GM12878 (cell line): ENCODE measurements at regions not wholly inside any gene's neighbourhood (a gene's known extent, or its start where the extent isn't known, plus 50 kb on each side); places are given as distances from the start of the nearest gene placed in this dataset.
A peak's percentile ranks its signal among the peaks of the same experiment; 100 is the strongest.

Experiments
- CEBPB ChIP-seq, 2 experiments: fragments of 150-350 bp in 1 of 2; IDR thresholded peaks; 2 replicates each; pipeline ENCODE4 v1.6.1; 2012 to 2014; ENCODE audit warnings: low read depth in 2 of 2, low read length in 2 of 2, borderline replicate concordance in 1 of 2, inconsistent platforms in 1 of 2
- DPF2 ChIP-seq: fragments of 450-650 bp; IDR thresholded peaks from 2 replicates; pipeline ENCODE4 v1.6.1; 2017; ENCODE audit warnings: mild to moderate bottlenecking
- FOS ChIP-seq: IDR thresholded peaks from 3 replicates; pipeline ENCODE4 v1.6.1; 2011; ENCODE audit warnings: borderline replicate concordance; ENCODE audit not compliant: insufficient read length; ENCODE audit errors: extremely low read depth
- FOXM1 ChIP-seq: IDR thresholded peaks from 2 replicates; pipeline ENCODE4 v1.6.1; 2012; ENCODE audit warnings: low read depth, mild to moderate bottlenecking, inconsistent platforms, low read length, moderate library complexity
- KLF5 ChIP-seq: fragments of 450-650 bp; IDR thresholded peaks from 2 replicates; pipeline ENCODE4 v1.6.1; 2014; ENCODE audit warnings: mild to moderate bottlenecking; ENCODE audit not compliant: partially characterized antibody
- LARP7 ChIP-seq: fragments of 450-650 bp; IDR thresholded peaks from 2 replicates; pipeline ENCODE4 v1.6.1; 2017; ENCODE audit warnings: mild to moderate bottlenecking
- MEF2A ChIP-seq: IDR thresholded peaks from 2 replicates; pipeline ENCODE4 v1.6.1; 2011; ENCODE audit warnings: low read depth, mild to moderate bottlenecking, low read length, moderate library complexity; ENCODE audit not compliant: insufficient read depth
- NFYA ChIP-seq: IDR thresholded peaks from 2 replicates; pipeline ENCODE4 v1.6.1; 2011; ENCODE audit warnings: low read depth, mild to moderate bottlenecking, low read length, improper control_type of control experiment, borderline replicate concordance
- POU2F2 ChIP-seq: IDR thresholded peaks from 3 replicates; pipeline ENCODE4 v1.6.1; 2011; ENCODE audit warnings: low read depth, mild to moderate bottlenecking, low read length, borderline replicate concordance
- RAD21 ChIP-seq: IDR thresholded peaks from 2 replicates; pipeline ENCODE4 v1.6.1; 2011; ENCODE audit warnings: mild to moderate bottlenecking, low read depth, low read length, moderate library complexity; ENCODE audit not compliant: insufficient read depth
- RFX5 ChIP-seq: IDR thresholded peaks from 2 replicates; pipeline ENCODE4 v1.6.1; 2011; ENCODE audit warnings: low read depth, low read length, improper control_type of control experiment
- SREBF2 ChIP-seq: IDR thresholded peaks from 2 replicates; pipeline ENCODE4 v1.6.1; 2012; ENCODE audit warnings: mild to moderate bottlenecking, low read length
- SUZ12 ChIP-seq: fragments of 200-600 bp; sonication (generic); IDR thresholded peaks from one replicate; pipeline ENCODE4 v1.6.1; 2018; ENCODE audit warnings: antibody characterized with exemption, mild to moderate bottlenecking; ENCODE audit not compliant: unreplicated experiment
- TCF12 ChIP-seq: IDR thresholded peaks from 2 replicates; pipeline ENCODE4 v1.6.1; 2011; ENCODE audit warnings: low read depth, mild to moderate bottlenecking, low read length
- WRNIP1 ChIP-seq: IDR thresholded peaks from 2 replicates; pipeline ENCODE4 v1.6.1; 2011; ENCODE audit warnings: low read depth, low read length, improper control_type of control experiment, borderline replicate concordance
- YY1 ChIP-seq: IDR thresholded peaks from 2 replicates; pipeline ENCODE4 v1.6.1; 2011; ENCODE audit warnings: low read depth, mild to moderate bottlenecking, low read length
- ZNF622 ChIP-seq: fragments of 450-650 bp; IDR thresholded peaks from 2 replicates; pipeline ENCODE4 v1.6.1; 2017; ENCODE audit warnings: mild to moderate bottlenecking, inconsistent platforms
- TF ChIP-seq, protein P1 (sequence below): fragments of 450-650 bp; IDR thresholded peaks from 2 replicates; pipeline ENCODE4 v1.6.1; 2016; ENCODE audit warnings: mild to moderate bottlenecking, moderate library complexity, borderline replicate concordance
- TF ChIP-seq, protein P2 (sequence below): fragments of 450-650 bp; IDR thresholded peaks from 2 replicates; pipeline ENCODE4 v1.6.1; 2017; ENCODE audit warnings: mild to moderate bottlenecking, moderate library complexity
- TF ChIP-seq, protein P3 (sequence below): fragments of 450-650 bp; IDR thresholded peaks from 2 replicates; pipeline ENCODE4 v1.6.1; 2017; ENCODE audit warnings: low read depth, mild to moderate bottlenecking, moderate library complexity
- TF ChIP-seq, protein P4 (sequence below): fragments of 450-650 bp; IDR thresholded peaks from 2 replicates; pipeline ENCODE4 v1.6.1; 2017; ENCODE audit warnings: borderline replicate concordance

DNA sequence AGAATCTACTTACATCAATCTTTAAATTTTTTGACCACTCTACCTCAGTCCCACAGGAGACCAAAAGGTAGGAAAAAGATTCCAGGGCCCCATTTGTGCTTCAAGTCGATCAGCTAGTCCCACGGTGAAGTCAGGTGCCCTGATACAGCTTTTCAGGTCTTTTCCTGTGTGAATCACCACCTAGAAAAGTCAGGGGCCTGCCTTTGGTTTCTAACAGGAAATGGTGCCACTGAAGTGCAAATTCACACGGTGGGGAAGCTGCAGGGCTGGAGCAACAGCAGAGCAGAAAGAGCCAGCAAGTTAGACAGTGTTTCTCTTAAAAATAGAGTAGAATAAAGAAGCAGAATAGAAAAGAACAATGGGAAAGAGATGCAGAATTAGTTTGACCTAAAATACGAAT lies 107.5 kb downstream of the KLF12 start (continued):
- TF ChIP-seq, protein P1, sequence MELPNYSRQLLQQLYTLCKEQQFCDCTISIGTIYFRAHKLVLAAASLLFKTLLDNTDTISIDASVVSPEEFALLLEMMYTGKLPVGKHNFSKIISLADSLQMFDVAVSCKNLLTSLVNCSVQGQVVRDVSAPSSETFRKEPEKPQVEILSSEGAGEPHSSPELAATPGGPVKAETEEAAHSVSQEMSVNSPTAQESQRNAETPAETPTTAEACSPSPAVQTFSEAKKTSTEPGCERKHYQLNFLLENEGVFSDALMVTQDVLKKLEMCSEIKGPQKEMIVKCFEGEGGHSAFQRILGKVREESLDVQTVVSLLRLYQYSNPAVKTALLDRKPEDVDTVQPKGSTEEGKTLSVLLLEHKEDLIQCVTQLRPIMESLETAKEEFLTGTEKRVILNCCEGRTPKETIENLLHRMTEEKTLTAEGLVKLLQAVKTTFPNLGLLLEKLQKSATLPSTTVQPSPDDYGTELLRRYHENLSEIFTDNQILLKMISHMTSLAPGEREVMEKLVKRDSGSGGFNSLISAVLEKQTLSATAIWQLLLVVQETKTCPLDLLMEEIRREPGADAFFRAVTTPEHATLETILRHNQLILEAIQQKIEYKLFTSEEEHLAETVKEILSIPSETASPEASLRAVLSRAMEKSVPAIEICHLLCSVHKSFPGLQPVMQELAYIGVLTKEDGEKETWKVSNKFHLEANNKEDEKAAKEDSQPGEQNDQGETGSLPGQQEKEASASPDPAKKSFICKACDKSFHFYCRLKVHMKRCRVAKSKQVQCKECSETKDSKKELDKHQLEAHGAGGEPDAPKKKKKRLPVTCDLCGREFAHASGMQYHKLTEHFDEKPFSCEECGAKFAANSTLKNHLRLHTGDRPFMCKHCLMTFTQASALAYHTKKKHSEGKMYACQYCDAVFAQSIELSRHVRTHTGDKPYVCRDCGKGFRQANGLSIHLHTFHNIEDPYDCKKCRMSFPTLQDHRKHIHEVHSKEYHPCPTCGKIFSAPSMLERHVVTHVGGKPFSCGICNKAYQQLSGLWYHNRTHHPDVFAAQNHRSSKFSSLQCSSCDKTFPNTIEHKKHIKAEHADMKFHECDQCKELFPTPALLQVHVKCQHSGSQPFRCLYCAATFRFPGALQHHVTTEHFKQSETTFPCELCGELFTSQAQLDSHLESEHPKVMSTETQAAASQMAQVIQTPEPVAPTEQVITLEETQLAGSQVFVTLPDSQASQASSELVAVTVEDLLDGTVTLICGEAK: no peak
- TF ChIP-seq RAD21 (peak; percentile 30; the same call in 1 of the 2 replicates), FOXM1 (peak; percentile 51; the same call in 1 of the 2 replicates), DPF2 (0 out of 2 replicates have a peak, but pooled peaks have one; percentile 38), POU2F2 (no peak; the same call in 2 of the 3 replicates), CEBPB (IDR thresholded peaks at IDR 0.05; ENCODE audit: borderline replicate concordance in 1 of 2, low read depth in 2 of 2, low read length in 2 of 2) (no peak), WRNIP1 (no peak), SUZ12 (no peak), ZNF622 (no peak), MEF2A (peak; percentile 69), KLF5 (no peak), SREBF2 (no peak), LARP7 (no peak), TCF12 (peak; percentile 64; the same call in 1 of the 2 replicates), NFYA (no peak), FOS (no peak), RFX5 (no peak), YY1 (peak; percentile 69)
- TF ChIP-seq, protein P2, sequence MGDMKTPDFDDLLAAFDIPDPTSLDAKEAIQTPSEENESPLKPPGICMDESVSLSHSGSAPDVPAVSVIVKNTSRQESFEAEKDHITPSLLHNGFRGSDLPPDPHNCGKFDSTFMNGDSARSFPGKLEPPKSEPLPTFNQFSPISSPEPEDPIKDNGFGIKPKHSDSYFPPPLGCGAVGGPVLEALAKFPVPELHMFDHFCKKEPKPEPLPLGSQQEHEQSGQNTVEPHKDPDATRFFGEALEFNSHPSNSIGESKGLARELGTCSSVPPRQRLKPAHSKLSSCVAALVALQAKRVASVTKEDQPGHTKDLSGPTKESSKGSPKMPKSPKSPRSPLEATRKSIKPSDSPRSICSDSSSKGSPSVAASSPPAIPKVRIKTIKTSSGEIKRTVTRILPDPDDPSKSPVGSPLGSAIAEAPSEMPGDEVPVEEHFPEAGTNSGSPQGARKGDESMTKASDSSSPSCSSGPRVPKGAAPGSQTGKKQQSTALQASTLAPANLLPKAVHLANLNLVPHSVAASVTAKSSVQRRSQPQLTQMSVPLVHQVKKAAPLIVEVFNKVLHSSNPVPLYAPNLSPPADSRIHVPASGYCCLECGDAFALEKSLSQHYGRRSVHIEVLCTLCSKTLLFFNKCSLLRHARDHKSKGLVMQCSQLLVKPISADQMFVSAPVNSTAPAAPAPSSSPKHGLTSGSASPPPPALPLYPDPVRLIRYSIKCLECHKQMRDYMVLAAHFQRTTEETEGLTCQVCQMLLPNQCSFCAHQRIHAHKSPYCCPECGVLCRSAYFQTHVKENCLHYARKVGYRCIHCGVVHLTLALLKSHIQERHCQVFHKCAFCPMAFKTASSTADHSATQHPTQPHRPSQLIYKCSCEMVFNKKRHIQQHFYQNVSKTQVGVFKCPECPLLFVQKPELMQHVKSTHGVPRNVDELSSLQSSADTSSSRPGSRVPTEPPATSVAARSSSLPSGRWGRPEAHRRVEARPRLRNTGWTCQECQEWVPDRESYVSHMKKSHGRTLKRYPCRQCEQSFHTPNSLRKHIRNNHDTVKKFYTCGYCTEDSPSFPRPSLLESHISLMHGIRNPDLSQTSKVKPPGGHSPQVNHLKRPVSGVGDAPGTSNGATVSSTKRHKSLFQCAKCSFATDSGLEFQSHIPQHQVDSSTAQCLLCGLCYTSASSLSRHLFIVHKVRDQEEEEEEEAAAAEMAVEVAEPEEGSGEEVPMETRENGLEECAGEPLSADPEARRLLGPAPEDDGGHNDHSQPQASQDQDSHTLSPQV: no peak
- TF ChIP-seq, protein P3, sequence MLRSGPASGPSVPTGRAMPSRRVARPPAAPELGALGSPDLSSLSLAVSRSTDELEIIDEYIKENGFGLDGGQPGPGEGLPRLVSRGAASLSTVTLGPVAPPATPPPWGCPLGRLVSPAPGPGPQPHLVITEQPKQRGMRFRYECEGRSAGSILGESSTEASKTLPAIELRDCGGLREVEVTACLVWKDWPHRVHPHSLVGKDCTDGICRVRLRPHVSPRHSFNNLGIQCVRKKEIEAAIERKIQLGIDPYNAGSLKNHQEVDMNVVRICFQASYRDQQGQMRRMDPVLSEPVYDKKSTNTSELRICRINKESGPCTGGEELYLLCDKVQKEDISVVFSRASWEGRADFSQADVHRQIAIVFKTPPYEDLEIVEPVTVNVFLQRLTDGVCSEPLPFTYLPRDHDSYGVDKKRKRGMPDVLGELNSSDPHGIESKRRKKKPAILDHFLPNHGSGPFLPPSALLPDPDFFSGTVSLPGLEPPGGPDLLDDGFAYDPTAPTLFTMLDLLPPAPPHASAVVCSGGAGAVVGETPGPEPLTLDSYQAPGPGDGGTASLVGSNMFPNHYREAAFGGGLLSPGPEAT: peak; percentile 48
- TF ChIP-seq, protein P4, sequence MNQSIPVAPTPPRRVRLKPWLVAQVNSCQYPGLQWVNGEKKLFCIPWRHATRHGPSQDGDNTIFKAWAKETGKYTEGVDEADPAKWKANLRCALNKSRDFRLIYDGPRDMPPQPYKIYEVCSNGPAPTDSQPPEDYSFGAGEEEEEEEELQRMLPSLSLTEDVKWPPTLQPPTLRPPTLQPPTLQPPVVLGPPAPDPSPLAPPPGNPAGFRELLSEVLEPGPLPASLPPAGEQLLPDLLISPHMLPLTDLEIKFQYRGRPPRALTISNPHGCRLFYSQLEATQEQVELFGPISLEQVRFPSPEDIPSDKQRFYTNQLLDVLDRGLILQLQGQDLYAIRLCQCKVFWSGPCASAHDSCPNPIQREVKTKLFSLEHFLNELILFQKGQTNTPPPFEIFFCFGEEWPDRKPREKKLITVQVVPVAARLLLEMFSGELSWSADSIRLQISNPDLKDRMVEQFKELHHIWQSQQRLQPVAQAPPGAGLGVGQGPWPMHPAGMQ: no peak
